A549 (cell line): ENCODE measurements at regions not wholly inside any gene's neighbourhood (a gene's known extent, or its start where the extent isn't known, plus 50 kb on each side); places are given as distances from the start of the nearest gene placed in this dataset.

Source experiments
- ATAC-seq, 2 experiments: fragments of 200-7000 bp in 1 of 2; fragments of >200 bp in 1 of 2; cut with Nextera tagmentation in 1 of 2; cut with Tn5 transposase in 1 of 2; 3 replicates each; pipeline versions ENCODE4 v1.8.0 to v1.9.1; 2018 to 2020; ENCODE audit warnings: mild to moderate bottlenecking in 1 of 2, moderate library complexity in 1 of 2
- CTCF ChIA-PET: fragments of 300-600 bp; sonication (Branson Sonifier 250); formaldehyde crosslinking; extraction: SDS; loops from one replicate; lab custom pipeline; 2021; ENCODE audit warnings: antibody characterized with exemption, inconsistent platforms; lab: Yijun Ruan, JAX
- POLR2A ChIA-PET: fragments of 350-600 bp; formaldehyde crosslinking; extraction: SDS; loops from one replicate; lab custom pipeline; 2021; ENCODE audit warnings: antibody characterized with exemption, inconsistent platforms; lab: Yijun Ruan, JAX
- DNase-seq, 2 experiments: peaks; one replicate each; pipeline versions ENCODE4 v3.0.0 to v3.0.0-alpha.2; 2011 to 2016; ENCODE audit warnings: low read depth in 1 of 2, low spot score in 1 of 2
- FAIRE-seq: peaks from 2 replicates; lab custom pipeline; 2011; peaks lifted over from hg19 to GRCh38; lab: Jason Lieb, UNC
- H3K27ac ChIP-seq, 2 experiments: fragments of >200 bp; sonication (Bioruptor Twin); formaldehyde crosslinking; 3 replicates each; pipeline ENCODE4 v1.5.1; 2016 to 2017
- H3K4me1 ChIP-seq: fragments of >200 bp; sonication (Bioruptor Twin); formaldehyde crosslinking; 3 replicates; pipeline ENCODE4 v1.6.1; 2016
- H3K4me2 ChIP-seq: fragments of >200 bp; sonication (Bioruptor Twin); formaldehyde crosslinking; 3 replicates; pipeline ENCODE4 v1.6.1; 2016
- H3K4me3 ChIP-seq: fragments of >200 bp; sonication (Bioruptor Twin); formaldehyde crosslinking; 3 replicates; pipeline ENCODE4 v1.5.1; 2016
- H3K9me3 ChIP-seq: fragments of >200 bp; sonication (Bioruptor Twin); formaldehyde crosslinking; 3 replicates; pipeline ENCODE4 v1.6.1; 2016
- BCL3 ChIP-seq: fragments of >200 bp; sonication (Bioruptor Twin); formaldehyde crosslinking; IDR thresholded peaks from 3 replicates; pipeline ENCODE4 v1.6.1; 2016
- CEBPB ChIP-seq, 2 experiments: fragments of >200 bp in 1 of 2; sonication (Bioruptor Twin) in 1 of 2; formaldehyde crosslinking in 1 of 2; IDR thresholded peaks; 2 replicates each; pipeline ENCODE4 v1.6.1; 2012 to 2016
- E2F6 ChIP-seq: IDR thresholded peaks from 2 replicates; pipeline ENCODE4 v1.6.1; 2012; ENCODE audit warnings: low read depth, borderline replicate concordance
- EHMT2 ChIP-seq: fragments of 200-600 bp; sonication (generic); IDR thresholded peaks from 2 replicates; pipeline ENCODE4 v1.6.1; 2016; ENCODE audit warnings: antibody characterized with exemption, low read depth, mild to moderate bottlenecking, moderate library complexity
- ELK1 ChIP-seq: fragments of 150-350 bp; IDR thresholded peaks from 2 replicates; pipeline ENCODE4 v1.6.1; 2014; ENCODE audit warnings: low read depth, mild to moderate bottlenecking, low read length
- EP300 ChIP-seq, 2 experiments: fragments of >200 bp; sonication (Bioruptor Twin); formaldehyde crosslinking; IDR thresholded peaks; 2 replicates in 1 of 2; 3 replicates in 1 of 2; pipeline ENCODE4 v1.6.1; 2016 to 2017
- FOSL2 ChIP-seq, 2 experiments: fragments of 450-650 bp in 1 of 2; fragments of >200 bp in 1 of 2; sonication (Bioruptor Twin) in 1 of 2; formaldehyde crosslinking; IDR thresholded peaks; 2 replicates each; pipeline versions ENCODE4 v1.5.0 to v1.6.1; 2016 to 2020; ENCODE audit warnings: mild to moderate bottlenecking in 1 of 2, moderate library complexity in 1 of 2
- FOXS1 ChIP-seq: fragments of 250-450 bp; sonication (Bioruptor Pico); IDR thresholded peaks from 2 replicates; pipeline ENCODE4 v1.5.0; 2020; ENCODE audit warnings: mild to moderate bottlenecking, moderate library complexity
- GATA3 ChIP-seq: IDR thresholded peaks from 2 replicates; pipeline ENCODE4 v1.6.1; 2012; ENCODE audit warnings: borderline replicate concordance
- HDAC2 ChIP-seq: fragments of 200-600 bp; sonication (generic); IDR thresholded peaks from 2 replicates; pipeline ENCODE4 v1.6.1; 2016
- HES2 ChIP-seq: fragments of >200 bp; sonication (Bioruptor Twin); formaldehyde crosslinking; IDR thresholded peaks from 2 replicates; pipeline ENCODE4 v1.6.1; 2016
- HEYL ChIP-seq: fragments of 250-450 bp; sonication (Bioruptor Pico); IDR thresholded peaks from 2 replicates; pipeline ENCODE4 v1.8.0; 2021; ENCODE audit warnings: mild to moderate bottlenecking, moderate library complexity
- HMGXB4 ChIP-seq: fragments of 250-450 bp; sonication (Bioruptor Pico); IDR thresholded peaks from 2 replicates; pipeline ENCODE4 v1.5.0; 2021; ENCODE audit warnings: mild to moderate bottlenecking, moderate library complexity, borderline replicate concordance
- HOXA7 ChIP-seq: fragments of 250-450 bp; sonication (Bioruptor Pico); IDR thresholded peaks from 2 replicates; pipeline ENCODE4 v1.5.0; 2020; ENCODE audit warnings: mild to moderate bottlenecking, moderate library complexity
- KDM1A ChIP-seq: fragments of 200-600 bp; sonication (generic); IDR thresholded peaks from 2 replicates; pipeline ENCODE4 v1.6.1; 2016; ENCODE audit warnings: low read depth, mild to moderate bottlenecking
- KDM5A ChIP-seq: fragments of 200-600 bp; sonication (generic); IDR thresholded peaks from 2 replicates; pipeline ENCODE4 v1.6.1; 2016; ENCODE audit warnings: antibody characterized with exemption, mild to moderate bottlenecking
- MAX ChIP-seq: IDR thresholded peaks from 2 replicates; pipeline ENCODE4 v1.6.1; 2012
- MYC ChIP-seq: IDR thresholded peaks from 2 replicates; pipeline ENCODE4 v1.6.1; 2012; ENCODE audit warnings: mild to moderate bottlenecking, inconsistent platforms, low read length, improper control_type of control experiment, borderline replicate concordance
- NPAS2 ChIP-seq: fragments of 250-450 bp; sonication (Bioruptor Pico); IDR thresholded peaks from 2 replicates; pipeline ENCODE4 v1.8.0; 2022; ENCODE audit warnings: mild to moderate bottlenecking, moderate library complexity, borderline replicate concordance
- NR3C1 ChIP-seq: fragments of >200 bp; sonication (Bioruptor Twin); formaldehyde crosslinking; IDR thresholded peaks from 3 replicates; pipeline ENCODE4 v1.6.1; 2017
- PHF8 ChIP-seq: fragments of 200-600 bp; sonication (generic); IDR thresholded peaks from 2 replicates; pipeline ENCODE4 v1.6.1; 2016; ENCODE audit warnings: low read depth, mild to moderate bottlenecking, antibody characterized with exemption, moderate library complexity, borderline replicate concordance
- POLR2A ChIP-seq: IDR thresholded peaks from 2 replicates; pipeline ENCODE4 v1.6.1; 2012; ENCODE audit warnings: mild to moderate bottlenecking, low read length
- RAD21 ChIP-seq, 2 experiments: fragments of >200 bp in 1 of 2; sonication (Bioruptor Twin) in 1 of 2; formaldehyde crosslinking in 1 of 2; IDR thresholded peaks in 1 of 2; conservative IDR thresholded peaks in 1 of 2; 2 replicates in 1 of 2; 3 replicates in 1 of 2; pipeline ENCODE4 v1.6.1; 2012 to 2018; ENCODE audit warnings: inconsistent platforms in 1 of 2
- RCOR1 ChIP-seq: fragments of 150-350 bp; IDR thresholded peaks from 2 replicates; pipeline ENCODE4 v1.6.1; 2014; ENCODE audit warnings: antibody characterized with exemption, low read length, low read depth
- RNF2 ChIP-seq: fragments of 200-600 bp; sonication (generic); IDR thresholded peaks from 2 replicates; pipeline ENCODE4 v1.6.1; 2016; ENCODE audit warnings: low read depth, mild to moderate bottlenecking, antibody characterized with exemption, moderate library complexity, borderline replicate concordance
- SMC3 ChIP-seq: fragments of >200 bp; sonication (Bioruptor Twin); formaldehyde crosslinking; IDR thresholded peaks from 3 replicates; pipeline ENCODE4 v1.6.1; 2018; ENCODE audit warnings: inconsistent platforms
- SREBF2 ChIP-seq: fragments of 450-650 bp; IDR thresholded peaks from 2 replicates; pipeline ENCODE4 v1.6.1; 2014; ENCODE audit warnings: mild to moderate bottlenecking, moderate library complexity
- TFCP2L1 ChIP-seq: fragments of 250-450 bp; sonication (Bioruptor Pico); IDR thresholded peaks from 2 replicates; pipeline ENCODE4 v1.5.0; 2021; ENCODE audit warnings: mild to moderate bottlenecking
- ZFP36 ChIP-seq: fragments of 450-650 bp; IDR thresholded peaks from 2 replicates; pipeline ENCODE4 v1.6.1; 2014; ENCODE audit warnings: borderline replicate concordance; ENCODE audit not compliant: partially characterized antibody
- ZSCAN20 ChIP-seq: fragments of 250-450 bp; sonication (Bioruptor Pico); IDR thresholded peaks from 2 replicates; pipeline ENCODE4 v1.8.0; 2022; ENCODE audit warnings: mild to moderate bottlenecking, moderate library complexity
- WGBS: methylation state at CpG from one replicate; pipeline ENCODE4 v1.1.6; 2017; ENCODE audit errors: missing lambda C conversion rate; 5-methylcytosine and 5-hydroxymethylcytosine counted together

- POLR2A ChIA-PET: no interaction called here
- Histone ChIP-seq H3K4me2 (no peak overlapping the region), H3K27ac (no peak overlapping the region), H3K9me3 (no peaks in the 10 kb centered on the region), H3K4me3 (no peak overlapping the region), H3K4me1 (no peaks in the 10 kb centered on the region)
- TF ChIP-seq MAX: no peak
- no peak for TF ChIP-seq ZFP36
- no peak for TF ChIP-seq ZSCAN20 (CRISPR knock-in tag)
- no peak for TF ChIP-seq EHMT2
- TF ChIP-seq TFCP2L1: no peak
- TF ChIP-seq PHF8: no peak
- no peak for TF ChIP-seq FOSL2 (IDR thresholded peaks at IDR 0.05)
- no peak for TF ChIP-seq FOSL2 (CRISPR knock-in tag; IDR thresholded peaks at IDR 0.05)
- TF ChIP-seq HEYL (CRISPR knock-in tag): no peak
- TF ChIP-seq NR3C1: no peak
- TF ChIP-seq GATA3: no peak
- no peak for TF ChIP-seq HES2
- CTCF ChIA-PET: no interaction called here
- FAIRE-seq (no peak), ATAC-seq (no peak), DNase-seq (no peak)
- 28% methylated on average over 2 of the region's 2 CpGs for WGBS
Measured at GRCh38 chr5:99929067-99929805, 605.9 kb upstream of the FAM174A start.

- no peak overlapping the region for H3K4me2 ChIP-seq
- no peaks in the 10 kb centered on the region for H3K4me1 ChIP-seq
- H3K9me3 ChIP-seq: no peaks in the 10 kb centered on the region
- POLR2A ChIA-PET: no interaction called here
- no peak for ATAC-seq
- H3K27ac ChIP-seq: no peak overlapping the region
- DNase-seq: no peak
- CTCF ChIA-PET: no interaction called here
- no peak for TF ChIP-seq POLR2A
- no peak for TF ChIP-seq FOXS1 (CRISPR knock-in tag)
- TF ChIP-seq RCOR1: no peak
- no peak for TF ChIP-seq TFCP2L1
- no peak for TF ChIP-seq HEYL (CRISPR knock-in tag)
- no peak for TF ChIP-seq ZSCAN20 (CRISPR knock-in tag)
- TF ChIP-seq E2F6: no peak
- TF ChIP-seq HOXA7 (CRISPR knock-in tag): no peak
- no peak for TF ChIP-seq NR3C1
- no peak for TF ChIP-seq KDM1A
- no peak for TF ChIP-seq RNF2
- no peak for TF ChIP-seq ZFP36
- TF ChIP-seq EP300 (IDR thresholded peaks at IDR 0.05): no peak
- no peak for TF ChIP-seq SREBF2
- TF ChIP-seq MYC: no peak
- no peak for TF ChIP-seq SMC3
- WGBS: 18% methylated on average over 4 of the region's 4 CpGs
- FAIRE-seq: no peak
- no peak overlapping the region for H3K4me3 ChIP-seq
Measured at GRCh38 chr5:99928490-99928889, 606.7 kb upstream of the FAM174A start.

- H3K4me2 ChIP-seq: no peak overlapping the region
- CTCF ChIA-PET: no interaction called here
- POLR2A ChIA-PET: no interaction called here
- WGBS: 10% methylated on average over 1 of the region's 1 CpG
- H3K9me3 ChIP-seq: no peaks in the 10 kb centered on the region
- H3K4me1 ChIP-seq: no peaks in the 10 kb centered on the region
- ATAC-seq: no peak
- no peak for FAIRE-seq
- H3K4me3 ChIP-seq: no peak overlapping the region
- DNase-seq: no peak
- no peak overlapping the region for H3K27ac ChIP-seq
- no peak for TF ChIP-seq NR3C1
- TF ChIP-seq PHF8: no peak
- no peak for TF ChIP-seq NPAS2
- TF ChIP-seq KDM5A: no peak
- no peak for TF ChIP-seq CEBPB (IDR thresholded peaks at IDR 0.05)
- TF ChIP-seq ELK1: no peak
- TF ChIP-seq HDAC2: no peak
- no peak for TF ChIP-seq RAD21 (conservative IDR thresholded peaks at IDR 0.05 in 1 of 2, IDR thresholded peaks at IDR 0.05 in 1 of 2)
- no peak for TF ChIP-seq ZFP36
- TF ChIP-seq HMGXB4 (CRISPR knock-in tag): no peak
- no peak for TF ChIP-seq FOSL2 (IDR thresholded peaks at IDR 0.05)
- no peak for TF ChIP-seq FOSL2 (CRISPR knock-in tag; IDR thresholded peaks at IDR 0.05)
- no peak for TF ChIP-seq HES2
- TF ChIP-seq BCL3: no peak
Measured at GRCh38 chr5:99926463-99926862, 608.7 kb upstream of the FAM174A start.
